ENCODE measurements at regions not wholly inside any gene's neighbourhood (a gene's known extent, or its start where the extent isn't known, plus 50 kb on each side); places are given as distances from the start of the nearest gene placed in this dataset.

- Mint-ChIP-seq H3K36me3 (ENCODE audit: insufficient read depth, unreplicated experiment) (no peaks in the 10 kb centered on the region), H3K4me1 (ENCODE audit: low read depth, unreplicated experiment) (no peaks in the 10 kb centered on the region), H3K27ac (ENCODE audit: unreplicated experiment) (no peak overlapping the region), H3K9me3 (ENCODE audit: low read depth, unreplicated experiment) (no peaks in the 10 kb centered on the region), H3K27me3 (ENCODE audit: unreplicated experiment) (no peaks in the 10 kb centered on the region), H3K4me3 (ENCODE audit: low read depth, unreplicated experiment) (no peak overlapping the region)
- CTCF ChIA-PET, result no interaction called here
- intact Hi-C loops (cut with micrococcal nuclease; ENCODE audit: unreplicated experiment), result no loop called here
- BruUV-seq (replicated peaks), result no TSS peak
- no peak for TF ChIP-seq CTCF (IDR thresholded peaks at IDR 0.05; ENCODE audit: unreplicated experiment)
- no peak for DNase-seq
Measured at GRCh38 chr2:35688309-35688708, 667.3 kb upstream of the CRIM1 start.

GRCh38 chr2:35651688-35652323, 703.8 kb upstream of the CRIM1 start:
- intact Hi-C loops (cut with micrococcal nuclease; ENCODE audit: unreplicated experiment), result no loop called here
- no peaks in the 10 kb centered on the region for H3K36me3 Mint-ChIP-seq (ENCODE audit: insufficient read depth, unreplicated experiment)
- H3K9me3 Mint-ChIP-seq (ENCODE audit: low read depth, unreplicated experiment), result peaks cover under 1% of the 10 kb centered on the region
- DNase-seq, result no peak
- H3K4me1 Mint-ChIP-seq (ENCODE audit: low read depth, unreplicated experiment), result no peaks in the 10 kb centered on the region
- CTCF ChIA-PET, result no interaction called here
- H3K27ac Mint-ChIP-seq (ENCODE audit: unreplicated experiment), result no peak overlapping the region
- no peak for TF ChIP-seq CTCF (IDR thresholded peaks at IDR 0.05; ENCODE audit: unreplicated experiment)
- H3K4me3 Mint-ChIP-seq (ENCODE audit: low read depth, unreplicated experiment), result no peak overlapping the region
- H3K27me3 Mint-ChIP-seq (ENCODE audit: unreplicated experiment), result no peaks in the 10 kb centered on the region
- no TSS peak for BruUV-seq (replicated peaks)

- Mint-ChIP-seq H3K36me3 (ENCODE audit: insufficient read depth, unreplicated experiment) (no peaks in the 10 kb centered on the region), H3K27ac (ENCODE audit: unreplicated experiment) (no peak overlapping the region), H3K27me3 (ENCODE audit: unreplicated experiment) (no peaks in the 10 kb centered on the region), H3K4me1 (ENCODE audit: low read depth, unreplicated experiment) (no peaks in the 10 kb centered on the region), H3K9me3 (ENCODE audit: low read depth, unreplicated experiment) (peaks cover 5% of the 10 kb centered on the region), H3K4me3 (ENCODE audit: low read depth, unreplicated experiment) (no peak overlapping the region)
- DNase-seq, result no peak
- CTCF ChIA-PET, result no interaction called here
- intact Hi-C loops (cut with micrococcal nuclease; ENCODE audit: unreplicated experiment), result no loop called here
- no TSS peak for BruUV-seq (replicated peaks)
- no peak for TF ChIP-seq CTCF (IDR thresholded peaks at IDR 0.05; ENCODE audit: unreplicated experiment)
Measured at GRCh38 chr2:35614640-35615039, 740.9 kb upstream of the CRIM1 start.

GRCh38 chr2:35606394-35606793, 749.2 kb upstream of the CRIM1 start:
- peaks cover 16% of the 10 kb centered on the region for H3K9me3 Mint-ChIP-seq (ENCODE audit: low read depth, unreplicated experiment)
- no peak for TF ChIP-seq CTCF (IDR thresholded peaks at IDR 0.05; ENCODE audit: unreplicated experiment)
- CTCF ChIA-PET, result no interaction called here
- DNase-seq, result no peak
- no peaks in the 10 kb centered on the region for H3K36me3 Mint-ChIP-seq (ENCODE audit: insufficient read depth, unreplicated experiment)
- no peaks in the 10 kb centered on the region for H3K4me1 Mint-ChIP-seq (ENCODE audit: low read depth, unreplicated experiment)
- no peak overlapping the region for H3K27ac Mint-ChIP-seq (ENCODE audit: unreplicated experiment)
- no TSS peak for BruUV-seq (replicated peaks)
- intact Hi-C loops (cut with micrococcal nuclease; ENCODE audit: unreplicated experiment), result no loop called here
- no peak overlapping the region for H3K4me3 Mint-ChIP-seq (ENCODE audit: low read depth, unreplicated experiment)
- H3K27me3 Mint-ChIP-seq (ENCODE audit: unreplicated experiment), result no peaks in the 10 kb centered on the region
